ENCODE measurements at regions not wholly inside any gene's neighbourhood (a gene's known extent, or its start where the extent isn't known, plus 50 kb on each side); places are given as distances from the start of the nearest gene placed in this dataset.

- DNase-seq, result no peak
Observed at GRCh38 chr2:133816037-133816436, 247.8 kb upstream of the NCKAP5 start.

- no peak for DNase-seq
Observed at GRCh38 chr2:133817680-133818566, 249.7 kb upstream of the NCKAP5 start.

GRCh38 chr2:133818661-133819060, 250.4 kb upstream of the NCKAP5 start:
- no peak for DNase-seq

- DNase-seq, result no peak
Observed at GRCh38 chr2:133819906-133820305, 251.6 kb upstream of the NCKAP5 start.

GRCh38 chr2:133821107-133821760, 253.0 kb upstream of the NCKAP5 start:
- no peak for DNase-seq

- DNase-seq, result no peak
Observed at GRCh38 chr2:133822517-133823225, 254.4 kb upstream of the NCKAP5 start.

- no peak for DNase-seq
Observed at GRCh38 chr2:133823226-133823550, 254.9 kb upstream of the NCKAP5 start.

GRCh38 chr2:133824869-133825268, 256.6 kb upstream of the NCKAP5 start:
- no peak for DNase-seq

- DNase-seq, result no peak
Observed at GRCh38 chr2:133825778-133826177, 257.5 kb upstream of the NCKAP5 start.

GRCh38 chr2:133828913-133829312, 260.6 kb upstream of the NCKAP5 start:
- no peak for DNase-seq

- no peak for DNase-seq
Observed at GRCh38 chr2:133829450-133830020, 261.3 kb upstream of the NCKAP5 start.

- DNase-seq, result no peak
Observed at GRCh38 chr2:133833746-133834145, 265.5 kb upstream of the NCKAP5 start.

- DNase-seq, result no peak
Observed at GRCh38 chr2:133835821-133836619, 267.8 kb upstream of the NCKAP5 start.

GRCh38 chr2:133836691-133837345, 268.6 kb upstream of the NCKAP5 start:
- DNase-seq, result no peak

- DNase-seq, result peak; percentile 98
Observed at GRCh38 chr2:133837441-133838094, 269.3 kb upstream of the NCKAP5 start.

- DNase-seq, result peak; percentile 94
Observed at GRCh38 chr2:133838642-133839365, 270.5 kb upstream of the NCKAP5 start.

GRCh38 chr2:133839677-133840076, 271.4 kb upstream of the NCKAP5 start:
- no peak for DNase-seq

- DNase-seq, result no peak
Observed at GRCh38 chr2:133840761-133841160, 272.5 kb upstream of the NCKAP5 start.

GRCh38 chr2:133841900-133842299, 273.6 kb upstream of the NCKAP5 start:
- no peak for DNase-seq

GRCh38 chr2:133842446-133842845, 274.2 kb upstream of the NCKAP5 start:
- DNase-seq, result no peak

GRCh38 chr2:133843091-133843490, 274.8 kb upstream of the NCKAP5 start:
- DNase-seq, result no peak
